Heart left ventricle (tissue), 16 donors: ENCODE measurements at regions not wholly inside any gene's neighbourhood (a gene's known extent, or its start where the extent isn't known, plus 50 kb on each side); places are given as distances from the start of the nearest gene placed in this dataset.

Experiments
- ATAC-seq, 4 donors: fragments of 200-7000 bp; cut with Tn5 transposase; one replicate each; pipeline ENCODE4 v1.9.1; 2020 to 2022; ENCODE audit warnings: moderate library complexity in 4 of 4, mild to moderate bottlenecking in 3 of 4, moderate number of reproducible peaks in 1 of 4
- DNase-seq, 5 donors: peaks; one replicate each; pipeline ENCODE4 v3.0.0-alpha.2; 2020
- H3K27ac ChIP-seq, 12 donors: fragments of 200-600 bp; sonication (generic) in 4 of 12; one replicate each; pipeline versions ENCODE4 v1.5.0 to v1.8.0; 2016 to 2022; ENCODE audit warnings: mild to moderate bottlenecking in 2 of 12
- H3K27me3 ChIP-seq, 9 donors: fragments of 200-600 bp; sonication (generic) in 2 of 9; one replicate each; pipeline versions ENCODE4 v1.5.1 to v1.8.0; 2016 to 2022; ENCODE audit warnings: mild to moderate bottlenecking in 3 of 9
- H3K36me3 ChIP-seq, 9 donors: fragments of 200-600 bp; sonication (generic) in 2 of 9; one replicate each; pipeline versions ENCODE4 v1.5.0 to v1.8.0; 2018 to 2022; ENCODE audit warnings: mild to moderate bottlenecking in 2 of 9
- H3K4me1 ChIP-seq, 12 donors: fragments of 200-600 bp; sonication (generic) in 4 of 12; one replicate each; pipeline versions ENCODE4 v1.5.0 to v1.8.0; 2016 to 2022; ENCODE audit warnings: mild to moderate bottlenecking in 3 of 12
- H3K4me3 ChIP-seq, 12 donors: fragments of 200-600 bp; sonication (generic) in 4 of 12; one replicate each; pipeline versions ENCODE4 v1.5.0 to v1.8.0; 2017 to 2022; ENCODE audit warnings: mild to moderate bottlenecking in 9 of 12, moderate library complexity in 4 of 12
- H3K9me3 ChIP-seq, 12 donors: fragments of 200-600 bp; sonication (generic) in 4 of 12; one replicate each; pipeline versions ENCODE4 v1.5.0 to v1.8.0; 2016 to 2022; ENCODE audit warnings: mild to moderate bottlenecking in 1 of 12
- CTCF ChIP-seq, 12 donors: fragments of 200-600 bp; sonication (generic) in 4 of 12; IDR thresholded peaks; one replicate each; pipeline versions ENCODE4 v1.5.0 to v1.8.0; 2018 to 2022; ENCODE audit warnings: antibody characterized with exemption in 12 of 12, mild to moderate bottlenecking in 5 of 12
- POLR2A ChIP-seq, 2 donors: fragments of 450-650 bp; IDR thresholded peaks; one replicate each; pipeline ENCODE4 v1.6.1; 2017; ENCODE audit warnings: antibody characterized with exemption in 2 of 2, mild to moderate bottlenecking in 2 of 2, moderate library complexity in 2 of 2
- WGBS, 4 donors: extraction: QIAGEN DNeasy Blood & Tissue Kit in 2 of 4; methylation state at CpG; one replicate each; pipeline versions ENCODE4 v1.1.5 to v1.1.7; 2013 to 2018; 5-methylcytosine and 5-hydroxymethylcytosine counted together
- intact Hi-C, 10 donors: fragments of 100-400 bp; cut with DNase I; formaldehyde crosslinking; loops; one replicate each; pipeline versions ENCODE4 v1.11.1 to v1.14.2; 2022
- donor health status: ischemic (EF 13 %, LVEDD 7.1; RV severe dilation, severe dysfunction).
- donor health status: healthy with polysubstance abuse.
- donor health status: DM: no; HTN: yes; CAD: no.
- donor health status: DM: no; HTN: no; CAD: no.
- donor health status: ischemic (EF 25% LVEDD 6.9; RV normal size, moderate dysfunction).
- donor health status: ischemic (EF 25% LVEDD 5.7; RV mildly dilated, moderate dysfunction).
- donor health status: healthy.
- donor health status: DM: yes; HTN: yes; CAD: no.
- donor health status: ischemic (EF 35%, LVEDD 5.7; RV mildly dilated, moderate dysfunction).
- donor health status: nonischemic (EF 11% LVEDD 7.7; RV severe dilation, severe dysfunction).
- donor health status: DM: yes; HTN: yes; CAD: no.
- donor health status: PGD.
- donor health status: ischemic (EF 29% LVEDD 5.4; RV normal size, mild dysfunction).
- donor health status: nonischemic (EF 23%, LVEDD 6.1; RV moderate dilation, normal function).

GRCh38 chr16:75854152-75854551 is 127.9 kb upstream of the CPHXL start:
- ATAC-seq (no peak), DNase-seq (no peak)
- no peaks in the 10 kb centered on the region for H3K9me3 ChIP-seq
- WGBS, 4 donors, result 36 to 48% (median 44%) methylated on average over 4 of the region's 4 CpGs
- TF ChIP-seq CTCF (IDR thresholded peaks at IDR 0.05) (no peak), POLR2A (IDR thresholded peaks at IDR 0.05) (no peak)
- peaks cover 0 to 21% (median 0%) of the 10 kb centered on the region in 9 donors for H3K27me3 ChIP-seq
- intact Hi-C loops, result no loop called here
- no peaks in the 10 kb centered on the region for H3K4me1 ChIP-seq
- H3K27ac ChIP-seq, result no peak overlapping the region
- H3K36me3 ChIP-seq, result no peaks in the 10 kb centered on the region
- no peak overlapping the region for H3K4me3 ChIP-seq

GRCh38 chr16:75860326-75861053 is 134.2 kb upstream of the CPHXL start:
- Histone ChIP-seq H3K36me3 (no peaks in the 10 kb centered on the region), H3K4me3 (peak overlapping the region in 1 of 12 donors; percentile 11), H3K9me3 (no peaks in the 10 kb centered on the region), H3K27me3 (peaks cover 0 to 30% (median 0%) of the 10 kb centered on the region in 9 donors), H3K27ac (no peak overlapping the region), H3K4me1 (no peaks in the 10 kb centered on the region)
- ATAC-seq (no peak), DNase-seq (no peak)
- WGBS, 4 donors, result 25 to 32% (median 30%) methylated on average over 14 of the region's 14 CpGs
- intact Hi-C loops, result no loop called here
- TF ChIP-seq POLR2A (IDR thresholded peaks at IDR 0.05), result no peak
- TF ChIP-seq CTCF (IDR thresholded peaks at IDR 0.05), result no peak

- peaks cover 0 to 26% (median 0%) of the 10 kb centered on the region in 9 donors for H3K27me3 ChIP-seq
- DNase-seq (no peak), ATAC-seq (no peak)
- no peaks in the 10 kb centered on the region for H3K9me3 ChIP-seq
- H3K4me1 ChIP-seq, result no peaks in the 10 kb centered on the region
- WGBS, 4 donors, result 71 to 77% (median 73%) methylated on average over 10 of the region's 10 CpGs
- no peak for TF ChIP-seq POLR2A (IDR thresholded peaks at IDR 0.05)
- TF ChIP-seq CTCF (IDR thresholded peaks at IDR 0.05), result no peak
- no peak overlapping the region for H3K4me3 ChIP-seq
- no peaks in the 10 kb centered on the region for H3K36me3 ChIP-seq
- no peak overlapping the region for H3K27ac ChIP-seq
- intact Hi-C loops, result no loop called here
Measured at GRCh38 chr16:75861311-75862097, 135.2 kb upstream of the CPHXL start.

GRCh38 chr16:75862098-75862386 is 135.8 kb upstream of the CPHXL start:
- H3K27me3 ChIP-seq, result peaks cover 0 to 20% (median 0%) of the 10 kb centered on the region in 9 donors
- DNase-seq (no peak), ATAC-seq (no peak)
- TF ChIP-seq CTCF (IDR thresholded peaks at IDR 0.05), result no peak
- TF ChIP-seq POLR2A (IDR thresholded peaks at IDR 0.05), result no peak
- no peaks in the 10 kb centered on the region for H3K4me1 ChIP-seq
- H3K27ac ChIP-seq, result no peak overlapping the region
- H3K4me3 ChIP-seq, result no peak overlapping the region
- intact Hi-C loops, result no loop called here
- H3K36me3 ChIP-seq, result no peaks in the 10 kb centered on the region
- WGBS, 4 donors, result 79 to 81% (median 79%) methylated on average over 8 of the region's 8 CpGs
- no peaks in the 10 kb centered on the region for H3K9me3 ChIP-seq
